GM21423 (cell line): ENCODE measurements at regions not wholly inside any gene's neighbourhood (a gene's known extent, or its start where the extent isn't known, plus 50 kb on each side); places are given as distances from the start of the nearest gene placed in this dataset.

Source experiments
- ATAC-seq: cut with Tn5 transposase; IDR thresholded peaks from one replicate; pipeline ENCODE4 v1.9.1; 2021; ENCODE audit warnings: mild to moderate bottlenecking, moderate library complexity; ENCODE audit not compliant: unreplicated experiment

DNA sequence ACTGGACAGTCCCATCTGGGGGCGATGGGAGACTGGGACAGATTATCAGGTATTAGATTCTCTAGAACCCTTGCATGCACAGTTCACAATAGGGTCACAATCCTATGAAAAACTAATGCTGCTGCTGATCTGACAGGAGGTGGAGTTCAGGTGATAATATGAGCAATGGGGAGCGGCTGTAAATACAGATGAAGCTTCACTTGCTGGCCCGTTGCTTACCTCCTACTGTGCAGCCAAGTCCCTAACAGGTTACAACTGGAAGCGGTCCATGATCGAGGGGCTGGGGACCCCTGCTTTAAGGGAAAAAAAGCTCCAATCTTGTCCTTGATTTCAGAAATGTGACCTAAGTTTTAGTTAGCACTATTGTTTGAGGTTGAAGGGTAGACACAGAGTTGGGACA lies 175.2 kb downstream of the ZNF330 start:
- no peak for ATAC-seq

DNA sequence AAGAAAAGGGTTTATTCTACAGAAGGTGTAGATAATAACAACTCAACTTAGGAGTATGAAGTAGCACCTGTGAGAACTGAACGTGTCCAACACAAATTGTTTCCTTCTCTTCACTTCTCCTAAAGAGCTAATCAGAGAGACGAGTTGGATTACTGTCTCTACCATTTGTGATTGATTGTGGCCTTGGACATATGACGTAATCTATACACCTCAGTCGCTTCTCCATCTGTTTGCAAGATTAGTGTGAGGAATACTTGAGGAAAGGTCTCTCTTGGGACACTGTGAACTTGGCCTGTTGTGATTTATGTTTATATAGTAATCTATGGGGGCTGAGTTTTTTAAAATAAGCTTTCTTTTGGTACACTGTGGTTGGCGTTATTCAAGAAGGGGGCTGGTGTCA lies 182.0 kb downstream of the ZNF330 start:
- ATAC-seq, result no peak

DNA sequence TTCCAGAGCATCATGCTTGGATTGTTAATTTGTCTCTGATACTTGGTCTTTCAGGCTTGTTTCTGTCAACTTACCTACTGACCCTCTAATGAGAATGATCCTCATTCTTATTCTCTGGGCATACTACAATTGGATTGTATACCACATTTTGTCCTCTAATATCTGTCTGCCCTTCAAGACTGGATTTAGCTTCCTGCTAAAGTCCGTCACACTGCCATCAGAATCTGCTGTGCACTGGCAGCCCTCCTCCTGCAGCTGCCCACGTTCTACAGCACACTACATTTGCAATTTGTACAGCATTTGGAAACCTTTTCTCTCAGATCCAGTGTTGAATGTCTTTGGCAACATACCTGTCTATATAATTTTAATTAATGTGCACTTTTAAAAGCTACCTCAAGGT lies 183.1 kb downstream of the ZNF330 start:
- no peak for ATAC-seq

DNA sequence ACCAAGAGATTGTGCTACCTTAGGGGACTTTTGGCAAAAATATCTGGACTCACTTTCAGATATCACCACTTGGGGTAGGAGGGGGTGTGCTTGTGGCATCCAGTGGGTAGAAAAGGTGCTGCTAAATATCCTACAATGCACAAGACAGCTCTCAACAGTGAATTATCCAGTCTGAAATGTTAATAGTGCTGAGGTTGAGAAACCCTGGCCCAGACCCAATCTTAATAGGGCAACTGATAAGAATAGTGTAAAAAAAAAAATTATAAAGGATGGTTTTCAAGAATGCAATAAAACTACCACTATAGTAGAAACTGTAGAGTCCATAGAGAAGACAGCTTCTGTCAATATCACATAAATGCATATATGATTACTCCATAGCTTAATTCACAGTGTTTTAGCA lies 185.5 kb downstream of the ZNF330 start:
- no peak for ATAC-seq

DNA sequence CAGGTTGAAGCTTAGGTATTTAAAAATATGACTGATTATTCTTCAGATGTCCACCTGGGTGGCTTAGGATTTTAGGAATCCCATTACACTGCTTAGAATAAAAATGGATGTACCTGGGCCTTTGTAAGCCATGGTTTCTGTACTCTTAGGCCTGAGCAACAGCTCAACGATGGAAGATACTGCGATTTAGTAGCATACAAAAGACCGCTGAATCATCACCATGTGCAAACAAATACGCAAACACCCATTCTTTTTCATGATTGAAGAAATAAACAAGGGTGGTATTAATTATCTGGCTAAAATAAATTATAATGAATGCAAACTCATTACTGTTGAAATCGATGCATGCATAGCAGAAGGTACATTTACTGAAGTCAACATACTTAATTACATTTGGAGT lies 188.9 kb downstream of the ZNF330 start:
- ATAC-seq, result no peak

DNA sequence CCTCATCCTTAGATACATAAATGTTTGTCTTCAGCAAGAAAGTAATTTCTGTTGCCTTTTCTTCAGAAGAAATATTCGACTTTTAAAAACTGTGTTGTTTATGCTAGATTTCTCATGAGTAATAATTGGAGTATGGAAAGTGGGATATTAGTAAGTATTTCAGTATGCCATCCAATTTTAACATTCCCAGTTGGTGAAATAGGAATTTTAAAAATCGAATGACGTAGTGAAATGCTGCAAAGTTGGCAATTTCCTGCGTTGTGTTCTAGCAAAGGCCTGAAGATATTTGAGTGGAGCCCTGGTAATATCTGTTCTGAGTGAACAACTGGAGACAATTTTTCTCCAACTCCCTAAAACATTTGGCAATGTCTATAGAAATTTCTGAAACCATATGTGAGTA lies 190.1 kb downstream of the ZNF330 start:
- ATAC-seq, result no peak

DNA sequence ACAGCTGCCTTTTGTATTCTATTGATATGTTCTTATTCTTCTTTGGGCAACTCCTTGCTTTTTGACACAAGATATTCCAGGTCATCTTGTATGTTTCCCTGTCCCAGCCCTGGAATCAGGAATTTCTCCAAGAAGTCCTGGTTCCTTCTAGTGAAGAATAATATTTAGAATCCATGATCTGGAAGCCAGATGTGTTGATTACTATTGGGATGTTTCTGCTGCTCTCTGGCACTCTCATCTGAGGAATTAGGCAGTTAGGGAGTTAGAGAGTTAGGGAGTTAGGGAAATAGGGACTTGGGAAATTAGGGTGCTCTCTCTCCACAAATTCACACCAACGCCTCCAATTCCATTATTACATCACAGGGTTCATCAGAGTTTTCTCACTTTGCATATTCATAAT lies 191.2 kb downstream of the ZNF330 start:
- ATAC-seq, result no peak

DNA sequence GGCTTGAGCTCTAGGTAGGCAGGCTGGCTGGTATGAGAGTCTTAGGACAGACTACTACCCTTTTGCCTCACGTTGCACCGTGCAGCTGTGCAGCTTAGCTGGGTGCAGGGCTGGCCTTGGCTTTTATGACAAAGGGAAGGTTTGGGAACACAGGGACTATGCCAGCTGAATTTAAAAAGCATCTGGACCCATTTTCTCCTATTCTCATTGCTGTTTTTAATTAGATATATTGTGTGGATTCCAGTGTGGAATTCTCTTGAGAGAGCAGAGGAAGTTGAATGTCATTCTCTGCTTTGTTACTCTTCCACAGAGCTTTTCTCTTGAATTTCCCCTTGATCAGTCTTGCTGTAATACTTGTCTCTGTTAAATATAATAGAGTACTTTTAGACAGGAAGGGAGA lies 192.7 kb downstream of the ZNF330 start:
- ATAC-seq, result no peak

DNA sequence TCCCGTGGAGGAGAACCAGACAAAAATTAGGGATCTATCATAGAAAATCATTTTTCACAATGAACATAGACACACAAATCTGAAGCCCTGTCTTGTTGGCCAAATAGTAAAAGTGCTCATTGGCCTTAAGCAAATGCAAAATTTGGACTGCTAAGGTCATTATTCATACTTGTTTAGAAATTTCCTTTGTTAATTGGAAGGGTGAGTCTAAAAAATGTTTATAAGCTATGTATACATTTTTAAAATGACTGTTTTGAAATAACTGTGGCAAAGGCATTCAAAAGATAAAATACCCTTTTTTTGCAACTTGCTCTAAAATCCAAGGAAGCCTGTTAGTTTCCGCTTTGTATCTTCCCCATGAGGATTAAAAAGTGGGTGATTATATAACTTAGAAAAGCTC lies 195.0 kb downstream of the ZNF330 start:
- ATAC-seq, result no peak

DNA sequence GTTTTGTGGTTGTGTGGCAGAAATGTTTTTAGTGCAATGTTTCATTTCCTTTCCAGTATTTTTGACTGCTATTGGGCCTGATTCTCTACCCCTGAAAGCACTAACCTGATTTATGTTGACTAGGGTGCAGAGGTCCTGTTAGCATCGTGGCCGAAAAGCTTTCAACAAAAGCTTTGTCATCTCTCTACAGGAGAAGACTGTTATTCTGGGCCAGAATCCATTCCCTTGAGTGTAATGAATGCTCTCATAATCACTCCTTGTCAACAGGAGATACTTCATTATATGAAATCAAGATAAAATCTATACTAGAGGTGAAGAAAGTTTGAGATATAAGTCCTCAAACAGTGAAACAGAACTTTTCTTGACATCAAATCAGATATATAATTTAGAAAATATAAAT lies 195.5 kb downstream of the ZNF330 start:
- ATAC-seq, result no peak

DNA sequence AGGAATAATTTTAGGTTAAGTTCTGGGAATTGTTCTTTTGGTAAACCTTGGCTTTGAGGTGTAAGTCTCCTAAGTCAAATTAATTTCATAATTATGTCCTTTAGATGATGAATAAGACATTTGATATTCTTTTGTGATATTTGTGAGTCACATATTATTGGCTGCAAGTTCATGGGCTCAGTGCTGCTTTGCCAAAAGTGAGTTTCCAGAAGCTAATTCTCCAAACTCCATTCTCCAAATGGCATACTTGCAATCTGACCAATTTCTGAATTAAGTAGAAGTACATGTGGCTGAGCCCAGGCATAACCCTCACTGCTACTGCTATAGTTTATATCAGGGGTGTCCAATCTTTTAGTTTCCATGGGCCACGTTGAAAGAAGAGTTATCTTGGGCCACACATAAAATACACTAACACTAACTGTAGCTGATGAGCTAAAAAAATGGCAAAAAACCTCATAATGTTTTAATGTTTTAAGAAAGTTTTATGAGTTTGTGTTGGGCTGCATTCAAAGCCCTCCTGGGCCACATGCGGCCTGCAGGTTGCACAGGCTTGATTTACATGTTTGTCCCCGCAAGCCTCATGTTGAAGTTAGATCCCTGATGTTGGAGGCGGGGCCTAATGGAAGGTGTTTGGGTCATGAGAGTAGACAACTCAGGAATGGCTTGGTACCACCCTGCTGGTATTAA lies 196.1 kb downstream of the ZNF330 start:
- ATAC-seq, result no peak

DNA sequence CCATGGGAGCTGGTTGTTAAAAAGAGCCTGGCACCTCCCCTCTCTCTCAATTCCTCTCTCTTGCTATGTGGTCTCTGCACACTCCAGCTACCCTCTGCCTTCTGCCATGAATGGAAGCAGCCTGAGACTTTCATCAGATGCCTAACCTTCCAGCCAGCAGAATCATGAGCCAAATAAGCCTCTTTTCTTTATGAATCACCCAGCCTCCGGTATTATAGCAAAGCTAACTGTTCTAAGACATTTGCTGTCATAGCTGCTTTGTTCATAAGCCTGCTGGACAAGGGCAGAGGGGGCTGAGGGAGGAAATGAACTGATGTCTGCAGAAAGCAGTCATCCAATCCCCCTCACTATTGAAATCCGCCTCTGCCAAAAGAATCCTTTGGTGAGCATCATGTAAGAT lies 196.7 kb downstream of the ZNF330 start:
- ATAC-seq, result no peak

DNA sequence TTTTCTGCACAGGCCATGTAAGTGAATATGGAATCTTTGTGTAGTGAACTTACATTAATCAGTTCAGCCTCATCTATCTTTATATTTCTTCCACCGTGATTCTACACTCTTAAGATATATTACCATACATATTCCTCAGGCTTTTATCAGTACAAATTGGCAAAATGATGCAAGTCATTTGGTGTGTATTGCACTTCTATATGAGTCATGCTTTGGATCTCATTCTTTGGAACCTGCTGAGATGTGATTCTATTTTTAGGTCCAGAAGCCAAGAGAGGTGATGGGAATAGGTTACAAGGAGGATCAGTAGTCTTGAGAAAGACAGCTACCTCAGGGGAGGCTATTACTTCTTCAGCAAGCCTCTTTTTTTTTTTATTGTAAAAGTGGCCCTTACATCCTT lies 204.4 kb downstream of the ZNF330 start:
- no peak for ATAC-seq

DNA sequence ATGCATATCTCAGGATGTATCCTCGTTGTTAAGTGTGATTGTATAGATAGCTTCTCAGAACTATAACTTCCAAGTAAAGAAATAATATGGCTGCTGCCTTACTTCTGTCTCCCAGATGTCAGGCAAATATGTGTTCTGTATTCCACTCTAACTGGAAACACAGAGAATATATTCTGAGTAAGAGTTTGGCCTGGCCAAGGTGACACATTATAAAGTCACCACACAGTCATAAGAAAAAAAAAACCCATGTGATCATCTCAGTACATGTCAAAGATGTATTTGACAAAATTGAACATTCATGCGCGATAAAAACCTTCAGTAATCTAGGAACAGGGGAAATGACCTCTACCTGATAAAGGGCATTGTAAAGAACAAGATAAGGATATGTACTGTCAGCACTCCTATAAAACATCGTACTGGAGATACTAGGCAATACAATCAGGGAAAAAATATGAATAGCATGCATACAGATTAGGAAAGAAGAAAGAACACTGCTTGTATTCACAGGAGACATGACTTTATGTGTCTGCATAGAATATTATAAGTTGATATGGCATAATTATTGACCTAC lies 207.1 kb downstream of the ZNF330 start:
- no peak for ATAC-seq

DNA sequence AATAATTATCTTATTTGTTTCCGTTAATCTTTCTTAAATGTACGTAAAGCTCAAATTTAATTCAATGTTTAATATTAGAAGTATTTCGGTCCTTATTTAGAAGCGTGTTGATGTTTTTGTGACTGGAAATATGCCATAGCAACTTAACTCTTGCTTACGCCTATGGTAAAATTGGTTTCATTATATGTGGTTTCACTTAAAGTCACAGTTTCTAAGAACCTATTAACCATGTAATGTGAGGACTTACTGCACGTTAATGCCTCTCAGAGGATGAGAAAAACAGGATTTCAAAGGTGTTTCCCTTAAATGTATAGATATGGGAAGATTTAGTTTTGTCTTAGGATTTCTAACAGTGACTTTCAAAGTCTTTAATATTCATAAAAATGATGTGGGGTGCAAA lies 206.4 kb upstream of the IL15 start:
- no peak for ATAC-seq

DNA sequence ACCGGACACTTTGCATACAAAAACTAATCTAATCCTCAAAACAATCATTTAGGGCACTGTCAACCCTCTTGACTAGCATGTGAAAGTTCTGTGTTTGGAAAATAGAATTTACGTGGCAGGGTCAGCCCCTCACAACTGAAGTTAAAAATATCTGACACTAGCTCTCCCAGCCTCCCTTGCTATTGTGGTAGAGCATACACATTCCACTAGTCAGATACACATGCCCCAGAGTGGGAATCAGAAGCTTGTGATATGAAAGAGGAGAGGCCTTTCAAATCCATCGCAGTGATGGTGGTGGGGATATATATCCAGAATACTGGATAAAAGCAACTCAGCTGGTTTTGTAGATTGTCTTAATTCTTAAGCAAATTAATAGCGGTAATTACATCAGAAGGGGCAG lies 205.7 kb upstream of the IL15 start:
- ATAC-seq, result no peak

DNA sequence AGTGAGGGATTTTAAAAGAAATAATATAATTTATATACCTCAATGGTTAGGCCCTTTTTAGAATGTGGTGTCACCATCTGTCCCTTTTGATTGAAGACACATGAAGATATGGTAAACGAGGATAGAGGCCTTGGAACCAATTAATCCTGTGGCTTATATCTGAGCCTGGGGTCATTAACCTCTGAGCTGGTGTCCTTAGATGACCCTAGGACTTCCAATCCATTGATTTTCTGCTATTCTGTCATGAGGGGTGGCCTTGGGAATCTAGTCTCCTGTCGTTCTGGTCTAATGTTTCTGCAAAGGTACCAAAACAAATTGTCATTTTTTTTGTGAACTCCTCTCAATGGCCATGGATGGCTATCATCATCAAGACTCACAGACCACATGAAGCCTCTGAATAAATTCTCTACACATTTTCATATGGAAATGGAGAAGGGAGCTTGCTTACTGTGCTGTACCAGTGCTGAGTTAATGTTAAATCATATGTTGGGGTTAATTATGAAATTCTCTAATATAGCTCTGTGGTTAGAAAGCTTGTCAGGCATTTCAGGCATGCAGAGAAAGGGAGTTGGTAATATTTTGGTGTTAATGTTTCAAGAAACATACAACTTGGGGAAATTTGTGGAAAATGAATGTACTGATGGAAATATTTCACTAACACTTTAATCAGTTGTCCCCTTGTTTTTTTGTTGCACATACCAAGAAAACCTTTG lies 204.2 kb upstream of the IL15 start:
- ATAC-seq, result no peak

DNA sequence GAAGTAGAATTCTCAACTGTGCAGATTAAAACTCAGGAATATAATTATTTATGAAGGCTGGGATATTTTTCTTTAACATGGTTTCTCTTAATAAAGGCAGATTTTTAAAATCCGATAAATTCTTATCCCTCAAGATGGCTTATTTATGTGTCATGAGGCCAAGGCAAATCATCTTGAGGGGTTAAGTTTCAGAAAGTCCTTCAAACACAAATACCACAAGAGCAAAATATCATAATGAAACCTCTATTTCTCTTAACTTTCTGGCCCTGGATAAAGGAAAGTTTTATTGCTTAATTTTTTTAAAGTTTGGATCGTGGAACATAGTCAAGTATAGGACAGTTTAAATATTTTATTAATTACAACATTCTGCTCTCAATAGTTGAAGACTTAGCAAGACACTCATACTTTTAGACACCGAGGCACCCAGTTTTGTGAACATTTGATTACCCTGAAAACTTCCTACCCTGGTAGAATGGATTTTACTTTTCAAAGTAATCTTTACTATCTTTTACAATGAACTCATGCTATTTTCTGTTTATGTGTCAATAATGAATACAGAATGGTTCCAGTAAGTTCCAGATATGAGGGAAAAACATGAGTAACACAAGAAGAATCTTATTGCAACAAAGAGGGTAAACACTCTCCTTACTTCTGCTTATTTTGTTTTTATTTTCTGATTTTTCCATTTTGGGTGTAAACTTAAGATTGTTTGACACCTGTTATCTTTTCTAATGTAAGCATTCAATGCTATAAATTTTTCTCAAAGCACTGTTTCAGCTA lies 200.7 kb upstream of the IL15 start:
- no peak for ATAC-seq

DNA sequence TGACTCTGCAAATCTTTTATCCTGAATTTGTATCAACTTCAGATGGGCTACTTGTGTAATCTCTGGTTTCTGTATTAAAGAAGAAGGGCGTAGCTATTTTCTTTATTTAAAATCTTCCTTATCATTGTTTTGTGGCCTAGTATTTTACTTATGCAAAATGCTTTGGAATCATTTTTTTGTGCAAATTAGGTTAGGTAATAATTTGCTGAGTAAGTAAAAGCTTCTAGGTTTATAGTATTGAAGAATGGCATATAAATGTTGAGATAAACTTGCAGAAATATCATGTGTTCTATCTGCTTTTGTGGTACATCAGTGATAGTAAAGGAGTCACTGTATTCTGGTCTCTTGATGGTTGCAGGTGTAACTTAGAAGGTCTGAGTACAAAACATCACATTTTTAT lies 197.2 kb upstream of the IL15 start:
- no peak for ATAC-seq

DNA sequence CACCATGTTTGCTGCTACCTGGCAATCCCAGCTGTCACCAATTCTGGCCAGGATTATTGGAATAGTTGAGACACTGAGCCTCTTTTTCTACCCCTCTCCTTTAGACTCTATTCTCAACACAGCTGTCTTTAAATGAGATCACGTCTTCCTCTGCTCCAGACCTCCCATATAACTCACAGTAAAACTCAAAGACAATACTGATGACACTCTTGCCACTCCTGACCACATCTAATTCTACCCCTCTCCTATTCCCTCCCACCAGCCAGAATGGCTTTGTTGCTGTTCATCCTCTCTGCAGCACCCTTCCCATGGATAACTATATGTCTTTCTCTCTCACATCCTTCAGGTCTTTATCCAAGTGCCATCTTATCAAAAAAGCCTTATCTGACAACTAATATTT lies 188.6 kb upstream of the IL15 start:
- no peak for ATAC-seq

DNA sequence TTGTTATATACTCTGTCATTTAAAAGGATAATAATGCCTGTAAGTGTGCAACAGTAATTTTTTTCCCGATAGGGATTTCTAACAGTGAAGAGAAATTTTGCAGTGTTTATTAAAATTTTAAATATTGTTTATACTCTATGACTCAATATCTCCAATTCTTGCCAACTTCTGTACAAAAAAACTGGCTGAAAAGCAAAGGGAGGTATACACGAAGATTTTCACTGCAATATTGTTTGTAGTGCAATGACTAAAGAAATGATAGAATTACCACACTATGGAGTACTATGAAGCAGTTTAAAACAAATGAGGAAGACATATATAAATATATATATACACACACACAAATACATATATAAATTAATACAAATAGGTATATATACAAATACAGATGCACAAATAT lies 187.9 kb upstream of the IL15 start:
- ATAC-seq, result no peak

DNA sequence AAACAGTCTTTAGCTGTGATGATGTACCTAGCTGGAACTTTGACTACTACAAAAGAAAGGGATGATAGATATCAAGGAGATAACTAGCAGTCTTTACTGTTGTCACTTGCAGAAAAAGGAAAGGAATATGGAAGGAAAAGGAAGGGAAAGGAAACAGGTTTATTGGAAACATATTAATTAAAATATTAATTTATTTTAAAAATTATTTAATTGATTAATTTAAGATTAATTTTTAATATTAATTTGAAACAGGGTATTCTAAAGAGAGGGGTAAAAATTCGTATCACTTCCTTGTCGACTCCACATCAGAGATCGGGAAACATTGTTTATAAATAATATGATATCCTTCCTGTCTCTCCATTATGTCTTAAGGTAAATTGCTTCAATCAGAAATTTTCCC lies 186.5 kb upstream of the IL15 start:
- no peak for ATAC-seq
